Adrenal gland (tissue), 9 donors: ENCODE measurements at regions not wholly inside any gene's neighbourhood (a gene's known extent, or its start where the extent isn't known, plus 50 kb on each side); places are given as distances from the start of the nearest gene placed in this dataset.

Experiments used
- DNase-seq, 7 donors: peaks; one replicate each; pipeline ENCODE4 v3.0.0-alpha.2; 2019 to 2020
- H3K27ac ChIP-seq, 5 donors: fragments of 200-600 bp; sonication (generic) in 4 of 5; 1 replicate in 3 of 5; 2 replicates in 2 of 5; pipeline versions ENCODE4 v1.5.1 to v1.8.0; 2016 to 2020; ENCODE audit warnings: mild to moderate bottlenecking in 1 of 5
- H3K27me3 ChIP-seq: fragments of 200-600 bp; 2 replicates; pipeline ENCODE4 v1.8.0; 2021
- H3K36me3 ChIP-seq, 2 donors: fragments of 200-600 bp; replicated peaks in 1 of 2; 1 replicate in 1 of 2; 2 replicates in 1 of 2; pipeline versions ENCODE4 v1.5.1 to v1.8.0; 2018 to 2022
- H3K4me1 ChIP-seq, 2 donors: fragments of 200-600 bp; replicated peaks in 1 of 2; 1 replicate in 1 of 2; 2 replicates in 1 of 2; pipeline versions ENCODE4 v1.5.1 to v1.8.0; 2018 to 2021
- H3K4me3 ChIP-seq, 4 donors: fragments of 200-600 bp; sonication (generic) in 3 of 4; one replicate each; pipeline ENCODE4 v1.5.1; 2016 to 2018
- H3K9me3 ChIP-seq, 3 donors: fragments of 200-600 bp; sonication (generic) in 1 of 3; replicated peaks in 1 of 3; 1 replicate in 2 of 3; 2 replicates in 1 of 3; pipeline versions ENCODE4 v1.5.1 to v1.8.0; 2016 to 2021
- POLR2A ChIP-seq, 2 donors: fragments of 450-650 bp; IDR thresholded peaks; one replicate each; pipeline ENCODE4 v1.6.1; 2017; ENCODE audit warnings: antibody characterized with exemption in 2 of 2, mild to moderate bottlenecking in 2 of 2, moderate library complexity in 1 of 2
- WGBS, 4 donors: extraction: QIAGEN DNeasy Blood & Tissue Kit in 2 of 4; methylation state at CpG; one replicate each; pipeline versions ENCODE4 v1.1.5 to v1.1.7; 2013 to 2017; 5-methylcytosine and 5-hydroxymethylcytosine counted together
- intact Hi-C, 2 donors: fragments of 100-400 bp; cut with DNase I; formaldehyde crosslinking; loops; one replicate each; pipeline versions ENCODE4 v1.14.1 to v1.15.0; 2022 to 2023
- TF ChIP-seq, protein P1 (sequence below), 6 experiments: fragments of 450-650 bp in 4 of 6; fragments of 200-600 bp in 2 of 6; sonication (generic) in 1 of 6; IDR thresholded peaks; 1 replicate in 5 of 6; 2 replicates in 1 of 6; pipeline versions ENCODE4 v1.5.1 to v1.8.0; 2016 to 2021; ENCODE audit warnings: antibody characterized with exemption in 6 of 6, mild to moderate bottlenecking in 2 of 6, moderate library complexity in 1 of 6
- donor health status: healthy with polysubstance abuse.
- donor health status: Bipolar disorder and iron deficiency.
- donor health status: DM: yes; HTN: yes; CAD: no.
- donor health status: DM: no; HTN: no; CAD: no.
- donor health status: DM: no; HTN: no; CAD: no.

DNA sequence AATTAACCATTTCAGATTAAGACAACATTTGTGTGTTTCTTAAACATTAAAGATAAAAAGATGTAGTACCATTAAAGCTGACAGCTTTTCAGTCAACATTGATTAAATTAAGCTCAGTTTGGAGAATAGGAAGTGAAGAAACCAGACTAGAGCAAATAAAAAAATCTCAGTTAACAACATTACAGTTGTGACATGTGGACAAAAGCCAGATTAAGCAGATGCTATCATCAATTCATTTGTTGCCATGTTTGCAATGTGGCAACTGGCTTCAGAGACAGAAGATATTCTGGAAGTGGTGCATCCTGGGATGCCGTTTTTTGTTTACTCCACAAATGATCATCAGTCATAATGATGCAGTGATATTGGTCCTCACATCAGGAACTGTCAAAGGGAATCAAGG lies 70.3 kb upstream of the CNTLN start:
- no peaks in the 10 kb centered on the region for H3K9me3 ChIP-seq
- intact Hi-C loops, result no loop called here
- no peaks in the 10 kb centered on the region for H3K4me1 ChIP-seq
- no peak for DNase-seq
- no peaks in the 10 kb centered on the region for H3K27me3 ChIP-seq
- no peaks in the 10 kb centered on the region for H3K36me3 ChIP-seq
- H3K27ac ChIP-seq, result no peak overlapping the region
- WGBS, 4 donors, result 43 to 69% (median 56%) methylated on average over 1 of the region's 1 CpG
- H3K4me3 ChIP-seq, result no peak overlapping the region
- no peak for TF ChIP-seq POLR2A (IDR thresholded peaks at IDR 0.05)
- TF ChIP-seq, protein P1, sequence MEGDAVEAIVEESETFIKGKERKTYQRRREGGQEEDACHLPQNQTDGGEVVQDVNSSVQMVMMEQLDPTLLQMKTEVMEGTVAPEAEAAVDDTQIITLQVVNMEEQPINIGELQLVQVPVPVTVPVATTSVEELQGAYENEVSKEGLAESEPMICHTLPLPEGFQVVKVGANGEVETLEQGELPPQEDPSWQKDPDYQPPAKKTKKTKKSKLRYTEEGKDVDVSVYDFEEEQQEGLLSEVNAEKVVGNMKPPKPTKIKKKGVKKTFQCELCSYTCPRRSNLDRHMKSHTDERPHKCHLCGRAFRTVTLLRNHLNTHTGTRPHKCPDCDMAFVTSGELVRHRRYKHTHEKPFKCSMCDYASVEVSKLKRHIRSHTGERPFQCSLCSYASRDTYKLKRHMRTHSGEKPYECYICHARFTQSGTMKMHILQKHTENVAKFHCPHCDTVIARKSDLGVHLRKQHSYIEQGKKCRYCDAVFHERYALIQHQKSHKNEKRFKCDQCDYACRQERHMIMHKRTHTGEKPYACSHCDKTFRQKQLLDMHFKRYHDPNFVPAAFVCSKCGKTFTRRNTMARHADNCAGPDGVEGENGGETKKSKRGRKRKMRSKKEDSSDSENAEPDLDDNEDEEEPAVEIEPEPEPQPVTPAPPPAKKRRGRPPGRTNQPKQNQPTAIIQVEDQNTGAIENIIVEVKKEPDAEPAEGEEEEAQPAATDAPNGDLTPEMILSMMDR (IDR thresholded peaks at IDR 0.05), result no peak

DNA sequence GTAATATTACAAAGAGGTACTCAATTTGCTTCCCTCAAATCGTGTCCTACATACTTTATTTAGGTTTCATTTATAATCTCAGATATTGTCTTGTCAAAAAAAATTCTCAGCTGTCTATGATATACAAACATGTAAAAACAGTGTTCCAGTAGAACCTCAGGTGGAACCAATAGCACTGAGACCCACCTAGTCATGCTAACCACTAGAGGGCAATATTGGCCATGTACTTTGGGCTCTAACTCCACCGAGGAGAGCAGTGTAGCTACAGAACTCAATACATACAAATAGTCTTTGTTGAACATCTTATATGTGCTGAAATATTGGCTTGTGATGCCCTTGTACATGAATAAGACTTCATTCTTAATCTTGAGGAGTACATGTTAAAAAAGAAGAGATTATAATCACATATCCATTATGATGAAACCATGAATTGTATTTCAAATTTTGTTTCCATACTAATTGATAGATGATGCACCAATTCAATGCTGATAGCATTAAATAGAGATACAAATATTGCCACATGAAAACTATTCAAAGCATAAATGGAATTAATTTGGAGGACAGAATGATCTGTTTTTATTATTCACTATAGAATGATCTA lies 71.2 kb upstream of the CNTLN start:
- intact Hi-C loops, result no loop called here
- peak in 6 of 7 donors; percentile 16 to 57 (median 28) for DNase-seq

DNA sequence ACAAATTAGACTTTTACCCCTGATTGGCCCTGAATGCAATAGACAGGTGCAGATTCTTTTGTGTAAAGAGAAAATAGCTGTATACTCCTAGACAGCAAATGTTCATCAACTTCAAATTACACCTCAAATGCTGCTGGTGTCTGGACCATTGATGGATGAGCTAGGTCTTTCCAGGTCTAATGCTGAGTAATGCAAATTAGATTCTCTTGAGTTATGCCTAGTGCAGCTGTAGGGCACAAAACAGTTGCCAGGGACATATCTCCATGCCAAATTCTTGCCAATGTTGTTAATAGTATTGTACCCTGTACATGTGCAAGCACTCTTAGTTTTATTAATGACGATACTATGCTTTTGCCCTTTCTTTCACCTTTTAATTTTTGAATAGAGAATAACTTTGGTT lies 72.3 kb upstream of the CNTLN start:
- intact Hi-C loops, result no loop called here
- no peaks in the 10 kb centered on the region for H3K36me3 ChIP-seq
- 0 to 92% (median 38%) methylated on average over 1 of the region's 1 CpG for WGBS, 4 donors

More for the DNA sequence above, 71.2 kb upstream of the CNTLN start:
- H3K4me1 ChIP-seq, result no peaks in the 10 kb centered on the region
- H3K27ac ChIP-seq, result no peak overlapping the region
- H3K27me3 ChIP-seq, result no peaks in the 10 kb centered on the region
- no peaks in the 10 kb centered on the region for H3K9me3 ChIP-seq
- TF ChIP-seq, protein P1 (IDR thresholded peaks at IDR 0.05), result peak; percentile 37 to 70 (median 60)
- no peak for TF ChIP-seq POLR2A (IDR thresholded peaks at IDR 0.05)
- WGBS, 4 donors, result 2 to 7% (median 5%) methylated on average over 2 of the region's 2 CpGs
- H3K4me3 ChIP-seq, result no peak overlapping the region
- H3K36me3 ChIP-seq, result no peaks in the 10 kb centered on the region

DNA sequence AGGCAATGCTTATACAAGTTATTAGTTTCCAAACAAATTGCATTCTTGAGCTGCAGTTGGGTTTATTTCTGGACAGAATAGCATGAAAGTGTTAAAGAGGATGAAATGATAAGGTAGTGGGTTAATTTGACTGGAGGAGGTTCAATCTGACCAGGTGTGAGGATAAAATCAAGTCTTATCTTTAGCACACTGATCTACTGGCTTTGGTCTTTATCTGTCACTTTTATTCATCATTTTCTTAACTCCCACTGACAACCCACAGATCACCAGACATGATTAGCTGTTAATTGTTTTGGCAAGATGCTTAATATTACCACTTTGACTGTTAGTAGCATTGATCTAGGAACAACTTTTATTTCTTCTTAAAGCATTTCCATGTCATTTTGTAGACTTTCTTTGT lies 74.4 kb upstream of the CNTLN start:
- H3K9me3 ChIP-seq, result no peaks in the 10 kb centered on the region
- no peak for TF ChIP-seq POLR2A (IDR thresholded peaks at IDR 0.05)
- TF ChIP-seq, protein P1 (IDR thresholded peaks at IDR 0.05), result no peak
- H3K27me3 ChIP-seq, result no peaks in the 10 kb centered on the region
- H3K4me3 ChIP-seq, result no peak overlapping the region
- intact Hi-C loops, result no loop called here
- H3K4me1 ChIP-seq, result no peaks in the 10 kb centered on the region
- H3K27ac ChIP-seq, result no peak overlapping the region
- no peaks in the 10 kb centered on the region for H3K36me3 ChIP-seq
- no peak for DNase-seq

More for the DNA sequence above, 72.3 kb upstream of the CNTLN start:
- H3K27me3 ChIP-seq, result no peaks in the 10 kb centered on the region
- H3K4me1 ChIP-seq, result no peaks in the 10 kb centered on the region
- no peak overlapping the region for H3K4me3 ChIP-seq
- DNase-seq, result no peak
- H3K9me3 ChIP-seq, result no peaks in the 10 kb centered on the region
- no peak overlapping the region for H3K27ac ChIP-seq
- TF ChIP-seq POLR2A (IDR thresholded peaks at IDR 0.05), result no peak
- TF ChIP-seq, protein P1 (IDR thresholded peaks at IDR 0.05), result no peak
